Psoas muscle (tissue), 7 donors: ENCODE measurements at regions not wholly inside any gene's neighbourhood (a gene's known extent, or its start where the extent isn't known, plus 50 kb on each side); places are given as distances from the start of the nearest gene placed in this dataset.
"Not testable (repeated sequence)": the region's sequence is repeated elsewhere in the genome, so short reads cannot be mapped to it uniquely, and the experiment has no call there.

Experiments
- ATAC-seq, 4 donors: fragments of 200-7000 bp; cut with Tn5 transposase; one replicate each; pipeline ENCODE4 v1.9.1; 2020; ENCODE audit warnings: moderate library complexity in 3 of 4, mild to moderate bottlenecking in 2 of 4
- DNase-seq, 2 donors: peaks; one replicate each; pipeline ENCODE4 v3.0.0-alpha.2; 2020
- H3K27ac ChIP-seq: fragments of 200-600 bp; one replicate; pipeline ENCODE4 v1.8.0; 2022
- H3K27me3 ChIP-seq, 3 donors: fragments of 200-600 bp in 1 of 3; one replicate each; pipeline versions ENCODE4 v1.6.1 to v1.8.0; 2013 to 2022; ENCODE audit warnings: low read length in 2 of 3, mild to moderate bottlenecking in 2 of 3, moderate library complexity in 1 of 3; ENCODE audit not compliant: insufficient read depth in 3 of 3
- H3K36me3 ChIP-seq, 2 donors: fragments of 200-600 bp in 1 of 2; one replicate each; pipeline versions ENCODE4 v1.6.1 to v1.8.0; 2013 to 2022; ENCODE audit warnings: low read depth in 1 of 2, mild to moderate bottlenecking in 1 of 2, moderate library complexity in 1 of 2; ENCODE audit not compliant: insufficient read depth in 1 of 2
- H3K4me1 ChIP-seq: fragments of 200-600 bp; one replicate; pipeline ENCODE4 v1.8.0; 2022
- H3K4me3 ChIP-seq: fragments of 200-600 bp; one replicate; pipeline ENCODE4 v1.8.0; 2022; ENCODE audit warnings: mild to moderate bottlenecking
- H3K9me3 ChIP-seq: fragments of 200-600 bp; one replicate; pipeline ENCODE4 v1.8.0; 2022
- CTCF ChIP-seq: fragments of 200-600 bp; IDR thresholded peaks from one replicate; pipeline ENCODE4 v1.8.0; 2022; ENCODE audit warnings: antibody characterized with exemption
- WGBS, 3 donors: extraction: QIAGEN DNeasy Blood & Tissue Kit; methylation state at CpG; one replicate each; pipeline versions ENCODE4 v1.1.6 to v1.1.7; 2013; 5-methylcytosine and 5-hydroxymethylcytosine counted together
- intact Hi-C, 2 donors: fragments of 100-400 bp; cut with DNase I; formaldehyde crosslinking; loops; one replicate each; pipeline versions ENCODE4 v1.11.0 to v1.14.2; 2022
- donor health status: healthy with polysubstance abuse.
- donor health status: DM: no; HTN: no; CAD: no; lungs with moderate emphysema.
- donor health status: Bipolar disorder and iron deficiency.
- donor health status: healthy.
- donor health status: DM: yes; HTN: yes; CAD: no.
- donor health status: DM: no; HTN: no; CAD: no.
- donor health status: DM: yes; HTN: yes; CAD: no.

GRCh38 chr7:4527988-4528636 is 154.0 kb upstream of the FOXK1 start:
- Histone ChIP-seq H3K27ac (no peak overlapping the region), H3K36me3 (no peaks in the 10 kb centered on the region), H3K4me3 (no peak overlapping the region), H3K9me3 (no peaks in the 10 kb centered on the region), H3K4me1 (no peaks in the 10 kb centered on the region), H3K27me3 (peaks cover 0 to 3% (median 2%) of the 10 kb centered on the region in 3 donors)
- TF ChIP-seq CTCF, result no peak
- WGBS, 3 donors, result 68 to 73% (median 68%) methylated on average over 8 of the region's 8 CpGs
- intact Hi-C loops, result no loop called here
- no peak for DNase-seq
- ATAC-seq, result no peak

DNA sequence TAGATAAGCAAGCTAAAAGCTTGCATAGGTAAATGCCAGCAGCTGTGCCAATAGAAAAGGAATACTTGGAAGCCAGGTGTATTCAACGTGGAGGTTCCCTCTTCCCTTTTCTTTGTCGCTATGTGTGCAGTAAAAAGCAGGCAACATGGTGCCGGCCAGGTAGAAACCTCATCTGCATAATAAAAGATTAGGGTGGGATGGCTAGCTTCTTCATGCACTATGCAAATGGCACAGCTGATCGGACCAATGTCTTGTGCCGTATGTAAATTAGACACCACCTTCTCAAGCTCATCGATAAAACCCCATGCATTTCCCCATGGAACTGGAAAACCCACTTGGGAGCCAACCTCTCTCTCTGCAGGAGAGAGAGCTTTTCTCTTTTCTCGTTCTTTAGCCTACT is 150.9 kb upstream of the FOXK1 start:
- intact Hi-C loops, result no loop called here
- Histone ChIP-seq H3K4me1 (no peaks in the 10 kb centered on the region), H3K36me3 (no peaks in the 10 kb centered on the region), H3K27me3 (peaks cover 0 to 1% (median 0%) of the 10 kb centered on the region in 3 donors), H3K9me3 (no peaks in the 10 kb centered on the region), H3K4me3 (no peak overlapping the region), H3K27ac (no peak overlapping the region)
- WGBS, 3 donors, result 64 to 73% (median 72%) methylated on average over 7 of the region's 7 CpGs
- no peak for TF ChIP-seq CTCF
- ATAC-seq (no peak), DNase-seq (no peak)

DNA sequence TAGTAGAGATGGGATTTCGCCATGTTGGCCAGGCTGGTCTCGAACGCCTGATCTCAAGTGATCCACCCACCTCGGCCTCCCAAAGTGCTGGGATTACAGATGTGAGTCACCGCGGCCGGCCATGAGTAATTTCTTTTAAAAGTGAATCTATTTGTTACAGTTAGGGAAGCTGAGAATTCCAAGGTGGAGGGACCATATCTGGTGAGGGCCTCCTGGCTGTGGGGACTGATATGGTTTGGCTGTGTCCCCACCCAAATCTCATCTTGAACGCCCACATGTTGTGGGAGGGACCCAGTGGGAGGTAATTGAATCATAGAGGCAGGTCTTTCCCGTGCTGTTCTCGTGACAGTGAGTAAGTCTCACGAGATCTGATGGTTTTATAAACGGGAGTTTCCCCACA is 148.8 kb upstream of the FOXK1 start:
- 29 to 45% (median 42%) methylated on average over 12 of the region's 12 CpGs for WGBS, 3 donors
- intact Hi-C loops, H3K36me3 ChIP-seq, H3K4me1 ChIP-seq, DNase-seq, H3K27ac ChIP-seq, ATAC-seq, H3K27me3 ChIP-seq, H3K9me3 ChIP-seq, H3K4me3 ChIP-seq: not testable (repeated sequence)

- H3K4me1 ChIP-seq, result no peaks in the 10 kb centered on the region
- WGBS, 3 donors, result 14 to 24% (median 19%) methylated on average over 1 of the region's 1 CpG
- intact Hi-C loops, result no loop called here
- no peak overlapping the region for H3K4me3 ChIP-seq
- DNase-seq (peak; percentile 21 to 71), ATAC-seq (peak in 2 of 4 donors; percentile 16 to 33)
- no peaks in the 10 kb centered on the region for H3K36me3 ChIP-seq
- no peak overlapping the region for H3K27ac ChIP-seq
- no peak for TF ChIP-seq CTCF
- peaks cover 0 to 3% (median 0%) of the 10 kb centered on the region in 3 donors for H3K27me3 ChIP-seq
- H3K9me3 ChIP-seq, result peaks cover 15% of the 10 kb centered on the region
Measured at GRCh38 chr7:4549681-4550080, 132.4 kb upstream of the FOXK1 start.

DNA sequence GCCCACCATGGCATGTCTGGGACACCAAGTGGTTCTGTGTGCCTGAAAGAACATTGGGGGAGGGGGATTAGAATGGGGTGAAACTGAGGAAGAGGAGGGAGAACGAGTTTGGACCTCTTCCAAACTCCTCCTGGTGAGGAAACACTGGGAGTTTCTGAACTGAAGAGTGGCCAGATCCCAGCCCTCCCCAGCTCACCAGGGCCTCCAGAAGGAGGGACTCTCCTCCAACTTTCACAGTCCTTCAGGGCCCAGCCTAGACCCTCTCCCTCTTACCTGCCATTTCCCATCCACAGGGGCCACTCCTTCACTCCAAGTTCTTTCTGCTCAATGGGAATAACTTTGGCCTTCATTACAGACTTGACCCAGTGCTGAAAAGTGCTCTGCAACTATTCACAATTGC is 132.0 kb upstream of the FOXK1 start:
- ATAC-seq (no peak), DNase-seq (no peak)
- peaks cover 0 to 3% (median 0%) of the 10 kb centered on the region in 3 donors for H3K27me3 ChIP-seq
- H3K9me3 ChIP-seq, result peaks cover 19% of the 10 kb centered on the region
- H3K4me3 ChIP-seq, result no peak overlapping the region
- no peaks in the 10 kb centered on the region for H3K36me3 ChIP-seq
- TF ChIP-seq CTCF, result no peak
- no peak overlapping the region for H3K27ac ChIP-seq
- H3K4me1 ChIP-seq, result no peaks in the 10 kb centered on the region
- 6 to 13% (median 10%) methylated on average over 1 of the region's 1 CpG for WGBS, 3 donors
- intact Hi-C loops, result no loop called here
